Fibroblast of gingiva (primary cell): ENCODE measurements at regions not wholly inside any gene's neighbourhood (a gene's known extent, or its start where the extent isn't known, plus 50 kb on each side); places are given as distances from the start of the nearest gene placed in this dataset.

ENCODE experiments used
- DNase-seq: peaks from one replicate; pipeline ENCODE4 v3.0.0-alpha.2; 2011; ENCODE audit warnings: low read depth

GRCh38 chrX:20320461-20321159 lies 53.9 kb upstream of the RPS6KA3 start:
- no peak for DNase-seq

- DNase-seq: no peak
Observed at GRCh38 chrX:20319054-20319453, 52.3 kb upstream of the RPS6KA3 start.

- DNase-seq: peak; percentile 2
Observed at GRCh38 chrX:20317873-20318272, 51.2 kb upstream of the RPS6KA3 start.
